Activated B cell treated with CpG ODN at 0.5 μM for 24 hours (primary cell): ENCODE measurements at regions not wholly inside any gene's neighbourhood (a gene's known extent, or its start where the extent isn't known, plus 50 kb on each side); places are given as distances from the start of the nearest gene placed in this dataset.

Experiments used
- ATAC-seq: fragments of 200-7000 bp; cut with Tn5 transposase; one replicate; pipeline ENCODE4 v1.10.0; 2021; ENCODE audit warnings: low read depth, mild to moderate bottlenecking, moderate library complexity
- CTCF ChIA-PET: fragments of 350-600 bp; sonication (Branson Sonifier 250); formaldehyde crosslinking; loops from one replicate; lab custom pipeline; 2021; ENCODE audit warnings: antibody characterized with exemption; lab: Charles Lee
- POLR2A ChIA-PET: fragments of 350-600 bp; sonication (Branson Sonifier 250); formaldehyde crosslinking; loops from one replicate; lab custom pipeline; 2021; ENCODE audit warnings: antibody characterized with exemption; lab: Charles Lee
- DNase-seq: peaks from one replicate; pipeline ENCODE4 v3.0.0; 2022
- H3K27ac Mint-ChIP-seq: one replicate; pipeline ENCODE4 v1.8.0; 2020; ENCODE audit warnings: mixed read lengths
- H3K27me3 Mint-ChIP-seq: one replicate; pipeline ENCODE4 v1.8.0; 2021; ENCODE audit warnings: mixed read lengths
- H3K36me3 Mint-ChIP-seq: one replicate; pipeline ENCODE4 v1.8.0; 2021; ENCODE audit warnings: low read depth, mixed read lengths
- H3K4me1 Mint-ChIP-seq: one replicate; pipeline ENCODE4 v1.8.0; 2021; ENCODE audit warnings: mixed read lengths
- H3K4me3 Mint-ChIP-seq: one replicate; pipeline ENCODE4 v1.8.0; 2020; ENCODE audit warnings: mild to moderate bottlenecking, mixed read lengths
- H3K9me3 Mint-ChIP-seq: one replicate; pipeline ENCODE4 v1.8.0; 2020; ENCODE audit warnings: mixed read lengths
- intact Hi-C: fragments of 100-400 bp; cut with micrococcal nuclease; formaldehyde crosslinking; loops from one replicate; pipeline ENCODE4 v1.15.1; 2024
- TF ChIP-seq, protein P1 (sequence below): fragments of 200-600 bp; IDR thresholded peaks from one replicate; pipeline ENCODE4 v1.8.0; 2022; ENCODE audit warnings: antibody characterized with exemption, mild to moderate bottlenecking

DNA sequence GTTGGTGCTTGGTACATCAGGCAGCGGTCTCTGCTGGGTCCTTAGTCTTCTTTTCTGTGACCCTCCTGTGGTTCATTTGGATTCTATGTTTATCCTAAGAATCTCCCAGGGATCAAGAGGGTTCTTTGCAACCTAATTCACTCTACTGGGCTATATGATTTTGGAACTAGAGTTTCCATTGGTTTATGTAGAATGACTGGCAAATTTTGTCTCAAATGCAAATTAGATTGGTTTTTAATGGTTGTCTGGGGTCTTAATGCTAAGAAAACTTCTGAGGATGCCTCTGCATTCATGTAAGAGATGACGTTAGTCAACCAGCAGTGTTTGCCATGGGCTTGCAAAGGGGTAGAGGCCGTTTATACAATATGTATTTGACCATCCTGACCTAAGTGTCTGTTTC is 129.8 kb upstream of the ZFP64 start:
- no peak overlapping the region for H3K4me3 Mint-ChIP-seq
- TF ChIP-seq, protein P1, sequence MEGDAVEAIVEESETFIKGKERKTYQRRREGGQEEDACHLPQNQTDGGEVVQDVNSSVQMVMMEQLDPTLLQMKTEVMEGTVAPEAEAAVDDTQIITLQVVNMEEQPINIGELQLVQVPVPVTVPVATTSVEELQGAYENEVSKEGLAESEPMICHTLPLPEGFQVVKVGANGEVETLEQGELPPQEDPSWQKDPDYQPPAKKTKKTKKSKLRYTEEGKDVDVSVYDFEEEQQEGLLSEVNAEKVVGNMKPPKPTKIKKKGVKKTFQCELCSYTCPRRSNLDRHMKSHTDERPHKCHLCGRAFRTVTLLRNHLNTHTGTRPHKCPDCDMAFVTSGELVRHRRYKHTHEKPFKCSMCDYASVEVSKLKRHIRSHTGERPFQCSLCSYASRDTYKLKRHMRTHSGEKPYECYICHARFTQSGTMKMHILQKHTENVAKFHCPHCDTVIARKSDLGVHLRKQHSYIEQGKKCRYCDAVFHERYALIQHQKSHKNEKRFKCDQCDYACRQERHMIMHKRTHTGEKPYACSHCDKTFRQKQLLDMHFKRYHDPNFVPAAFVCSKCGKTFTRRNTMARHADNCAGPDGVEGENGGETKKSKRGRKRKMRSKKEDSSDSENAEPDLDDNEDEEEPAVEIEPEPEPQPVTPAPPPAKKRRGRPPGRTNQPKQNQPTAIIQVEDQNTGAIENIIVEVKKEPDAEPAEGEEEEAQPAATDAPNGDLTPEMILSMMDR, result no peak
- peaks cover 16% of the 10 kb centered on the region for H3K27me3 Mint-ChIP-seq
- DNase-seq (no peak), ATAC-seq (no peak)
- H3K4me1 Mint-ChIP-seq, result no peaks in the 10 kb centered on the region
- no peak overlapping the region for H3K27ac Mint-ChIP-seq
- H3K36me3 Mint-ChIP-seq, result no peaks in the 10 kb centered on the region
- POLR2A ChIA-PET, result no interaction called here
- CTCF ChIA-PET, result no interaction called here
- intact Hi-C loops, result no loop called here
- H3K9me3 Mint-ChIP-seq, result peaks cover 4% of the 10 kb centered on the region

DNA sequence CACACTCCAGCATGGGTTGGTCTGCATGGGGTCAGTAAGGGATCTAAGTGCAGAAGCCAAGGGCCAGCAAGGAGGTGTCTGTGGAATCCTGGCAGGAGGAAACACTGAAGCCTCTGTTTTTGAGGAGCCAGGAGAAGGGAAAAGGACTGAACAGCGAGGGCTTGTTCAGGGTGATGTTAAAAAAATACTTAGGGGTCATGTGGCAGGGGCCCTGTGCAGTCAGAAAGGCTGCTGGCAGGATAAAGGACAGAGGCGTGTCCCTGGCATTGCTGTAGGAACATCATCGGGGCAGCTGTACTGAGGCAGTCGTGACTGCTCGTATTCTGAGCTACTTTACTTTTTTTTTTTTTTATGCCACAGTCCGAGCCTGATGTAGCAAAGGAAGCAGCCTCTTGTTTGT is 127.1 kb upstream of the ZFP64 start:
- intact Hi-C loops, result no loop called here
- Mint-ChIP-seq H3K4me1 (no peaks in the 10 kb centered on the region), H3K27ac (no peak overlapping the region), H3K27me3 (peaks cover 20% of the 10 kb centered on the region), H3K9me3 (peaks cover 5% of the 10 kb centered on the region), H3K4me3 (no peak overlapping the region), H3K36me3 (peaks cover 1% of the 10 kb centered on the region)
- POLR2A ChIA-PET, result no interaction called here
- no peak for ATAC-seq
- TF ChIP-seq, protein P1, result no peak
- CTCF ChIA-PET, result no interaction called here
- no peak for DNase-seq

DNA sequence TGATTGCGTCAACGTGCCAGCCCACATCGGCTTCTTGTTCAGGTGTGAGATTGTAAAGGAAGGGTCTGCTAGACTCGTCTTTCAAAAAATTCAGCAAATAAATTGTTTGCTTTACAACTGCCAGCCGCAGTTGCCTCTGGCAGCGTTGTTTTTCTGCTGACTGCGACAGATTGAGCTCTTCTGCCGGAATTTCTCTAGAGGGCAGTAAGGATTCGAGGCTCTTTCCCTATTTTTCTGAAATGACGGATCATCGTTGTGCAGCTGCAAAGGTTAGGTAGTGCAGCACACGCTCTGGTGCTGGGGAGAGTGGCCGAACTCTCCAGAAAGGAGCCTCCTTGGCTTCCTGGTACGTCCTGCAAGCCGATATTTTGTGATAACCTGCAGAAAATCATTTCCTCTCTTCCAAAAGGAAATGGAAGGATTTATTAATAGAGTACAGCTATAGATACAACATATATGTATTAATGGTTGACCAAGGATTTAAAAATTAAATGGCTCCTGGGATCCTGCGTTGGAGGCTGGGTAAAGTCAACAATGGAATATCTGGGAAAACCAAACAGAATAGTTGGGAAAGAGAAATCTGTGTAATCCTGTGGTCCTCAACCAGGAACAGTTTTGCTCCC is 121.9 kb upstream of the ZFP64 start:
- Mint-ChIP-seq H3K4me3 (no peak overlapping the region), H3K36me3 (peaks cover 1% of the 10 kb centered on the region), H3K27ac (no peak overlapping the region), H3K27me3 (peaks cover 23% of the 10 kb centered on the region), H3K9me3 (peaks cover 5% of the 10 kb centered on the region), H3K4me1 (no peaks in the 10 kb centered on the region)
- ChIA-PET CTCF (interaction anchor here (1.2 to 3.1 kb wide), 6 partner anchors 25 to 1886 kb away, joined by 3 to 22 read pairs (median 6); no protein-coding TSS in a partner anchor), POLR2A (no interaction called here)
- no peak for DNase-seq
- intact Hi-C loops, result loop anchor here (2.0 kb wide), 2 partner anchors 1233 to 1629 kb away; no protein-coding TSS in a partner anchor
- TF ChIP-seq, protein P1, result no peak
- ATAC-seq, result no peak

DNA sequence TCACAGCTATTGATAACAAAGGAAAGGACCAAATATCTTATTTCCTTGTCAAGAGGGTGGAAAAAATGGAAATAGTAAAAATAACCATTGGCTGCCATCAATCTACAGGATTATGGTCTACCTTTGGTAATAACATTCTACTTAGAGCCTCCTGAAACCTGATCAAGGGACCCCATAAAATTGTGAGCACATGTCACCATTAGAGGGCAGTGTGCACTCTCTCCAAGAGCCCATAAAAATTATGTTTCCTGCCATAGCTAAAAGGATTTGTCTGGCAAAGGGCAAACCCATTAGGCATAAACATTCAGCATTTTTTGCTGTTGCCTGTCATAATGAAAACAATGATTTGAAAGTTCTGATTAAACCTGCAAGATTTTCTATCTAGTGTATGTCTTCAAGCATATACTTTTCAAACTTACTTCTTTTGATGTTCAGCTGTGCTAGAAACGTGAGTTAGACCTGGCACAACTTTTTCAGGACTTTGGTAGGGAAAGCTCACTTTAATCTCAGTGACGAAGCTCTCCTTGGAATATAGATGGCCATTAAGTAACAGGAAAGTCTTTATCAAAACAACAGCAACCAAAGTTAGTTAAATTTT is 120.7 kb upstream of the ZFP64 start:
- TF ChIP-seq, protein P1, result no peak
- intact Hi-C loops, result loop anchor here (1.0 to 2.0 kb wide), 5 partner anchors 67 to 1887 kb away; no protein-coding TSS in a partner anchor
- no peaks in the 10 kb centered on the region for H3K4me1 Mint-ChIP-seq
- no peak for ATAC-seq
- peaks cover 1% of the 10 kb centered on the region for H3K36me3 Mint-ChIP-seq
- H3K9me3 Mint-ChIP-seq, result peaks cover 5% of the 10 kb centered on the region
- no peak overlapping the region for H3K4me3 Mint-ChIP-seq
- DNase-seq, result no peak
- H3K27me3 Mint-ChIP-seq, result peaks cover 25% of the 10 kb centered on the region
- ChIA-PET CTCF (interaction anchor here (0.6 to 3.1 kb wide), 16 partner anchors 11 to 1895 kb away, joined by 3 to 22 read pairs (median 5); partner anchors contain the start of gene PFDN4), POLR2A (no interaction called here)
- no peak overlapping the region for H3K27ac Mint-ChIP-seq

DNA sequence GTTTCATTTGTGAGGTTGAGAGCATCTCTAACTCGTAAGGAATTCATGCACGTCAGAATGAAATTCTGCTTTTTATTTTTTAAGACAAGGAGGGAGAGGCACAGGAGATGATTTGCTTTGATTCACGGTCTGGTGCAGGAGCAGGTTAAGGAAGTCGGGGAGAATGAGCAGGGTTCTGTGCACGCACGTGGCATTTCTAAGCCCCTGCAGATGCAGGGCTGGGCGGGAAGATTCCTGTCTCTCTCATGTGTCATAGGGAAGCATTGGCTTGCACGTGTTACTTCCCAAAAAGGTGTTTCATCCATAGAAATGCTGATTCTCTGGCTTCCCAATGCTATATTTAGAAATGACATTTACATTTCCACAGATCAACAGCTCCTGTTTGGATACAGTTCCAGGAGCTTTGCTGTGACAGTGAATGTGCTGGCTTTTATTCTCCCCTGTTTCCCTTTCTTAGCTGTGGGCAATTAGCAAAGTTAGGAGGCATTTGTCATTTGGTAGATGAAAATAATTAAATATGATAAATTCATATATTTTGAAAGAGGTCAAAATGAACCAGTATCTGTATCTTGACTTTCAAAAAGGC is 119.7 kb upstream of the ZFP64 start:
- intact Hi-C loops, result no loop called here
- DNase-seq (no peak), ATAC-seq (no peak)
- ChIA-PET POLR2A (no interaction called here), CTCF (interaction anchor here (0.6 to 3.1 kb wide), 11 partner anchors 10 to 1889 kb away, joined by 3 to 22 read pairs (median 5); no protein-coding TSS in a partner anchor)
- Mint-ChIP-seq H3K27me3 (peaks cover 18% of the 10 kb centered on the region), H3K9me3 (peaks cover under 1% of the 10 kb centered on the region), H3K36me3 (peaks cover 1% of the 10 kb centered on the region), H3K4me1 (no peaks in the 10 kb centered on the region), H3K4me3 (no peak overlapping the region), H3K27ac (no peak overlapping the region)
- TF ChIP-seq, protein P1, result no peak
